Right renal cortex interstitium (tissue), 3 donors: ENCODE measurements at regions not wholly inside any gene's neighbourhood (a gene's known extent, or its start where the extent isn't known, plus 50 kb on each side); places are given as distances from the start of the nearest gene placed in this dataset.
"Not testable (repeated sequence)": the region's sequence is repeated elsewhere in the genome, so short reads cannot be mapped to it uniquely, and the experiment has no call there.

Experiments used
- DNase-seq, 3 donors: peaks; one replicate each; pipeline ENCODE4 v3.0.0-alpha.2; 2013; ENCODE audit warnings: low read depth in 3 of 3, low spot score in 2 of 3

GRCh38 chr6:12473494-12473893, 183.3 kb downstream of the EDN1 start:
- DNase-seq, result no peak

DNA sequence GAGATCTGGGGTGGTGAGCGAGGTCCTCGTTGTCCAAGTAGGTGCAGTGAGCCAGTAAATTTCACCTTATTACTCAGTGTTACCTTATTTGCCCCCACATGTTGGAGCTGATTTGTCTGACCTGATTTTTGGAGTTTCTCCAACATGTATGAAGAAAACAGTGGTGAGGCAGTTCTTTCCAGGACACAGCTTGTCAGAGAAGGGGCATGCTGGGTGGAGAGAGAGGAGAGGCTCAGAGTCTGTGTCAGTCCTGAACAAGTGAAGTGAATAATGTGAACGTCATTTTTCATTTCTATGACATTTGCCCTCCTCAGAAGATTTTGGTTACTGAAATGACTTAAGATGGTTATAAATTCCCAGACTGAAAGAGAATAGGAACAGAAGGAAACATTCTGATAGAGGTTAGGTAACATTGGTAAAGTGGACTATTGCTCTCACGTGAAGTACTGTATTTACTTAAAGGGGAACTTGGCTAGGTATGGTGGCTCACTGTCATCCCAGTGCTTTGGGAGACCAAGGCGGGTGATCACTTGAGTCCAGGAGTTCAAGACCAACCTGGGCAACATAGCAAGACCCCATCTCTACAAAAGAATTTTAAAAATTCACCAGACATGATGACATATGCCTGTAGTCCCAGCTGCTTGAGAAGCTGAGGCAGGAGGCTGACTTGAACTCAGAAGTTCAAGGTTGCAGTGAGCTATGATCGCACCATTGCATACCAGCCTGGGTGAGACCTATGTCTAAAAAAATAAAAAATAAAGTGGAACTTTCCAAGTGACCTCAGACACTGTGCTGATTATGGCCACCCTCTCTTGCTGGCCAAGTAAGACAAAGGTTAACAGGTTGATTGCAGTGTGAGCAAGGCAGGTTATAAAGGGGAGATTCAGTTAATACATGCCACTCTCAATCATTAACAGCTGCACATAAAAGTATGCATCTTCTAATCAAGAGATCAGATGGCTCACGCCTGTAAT, 184.3 kb downstream of the EDN1 start:
- DNase-seq, result no peak

GRCh38 chr6:12476484-12476883, 186.3 kb downstream of the EDN1 start:
- no peak for DNase-seq

- DNase-seq, result no peak
Measured at GRCh38 chr6:12477616-12478015, 187.5 kb downstream of the EDN1 start.

- no peak for DNase-seq
Measured at GRCh38 chr6:12478921-12479320, 188.8 kb downstream of the EDN1 start.

- DNase-seq, result no peak
Measured at GRCh38 chr6:12479451-12479850, 189.3 kb downstream of the EDN1 start.

DNA sequence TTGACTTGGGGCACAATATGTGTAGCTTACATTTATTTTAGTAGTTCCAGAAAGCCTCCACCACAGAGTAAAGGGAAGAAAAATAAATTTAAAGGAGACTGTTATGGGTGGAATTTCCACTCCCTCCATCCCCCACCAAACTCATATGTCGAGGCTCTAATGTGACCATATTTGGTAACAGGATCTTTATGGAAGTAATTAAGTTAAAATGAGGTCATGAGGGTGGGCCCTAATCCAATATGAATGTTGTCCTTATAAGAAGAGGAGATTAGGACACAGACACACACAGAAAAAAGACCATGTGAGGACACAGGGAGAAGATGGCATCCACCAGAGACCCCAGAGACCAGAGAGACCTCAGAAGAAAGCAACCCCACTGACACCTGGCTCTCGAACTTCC, 189.7 kb downstream of the EDN1 start:
- DNase-seq, result no peak

DNA sequence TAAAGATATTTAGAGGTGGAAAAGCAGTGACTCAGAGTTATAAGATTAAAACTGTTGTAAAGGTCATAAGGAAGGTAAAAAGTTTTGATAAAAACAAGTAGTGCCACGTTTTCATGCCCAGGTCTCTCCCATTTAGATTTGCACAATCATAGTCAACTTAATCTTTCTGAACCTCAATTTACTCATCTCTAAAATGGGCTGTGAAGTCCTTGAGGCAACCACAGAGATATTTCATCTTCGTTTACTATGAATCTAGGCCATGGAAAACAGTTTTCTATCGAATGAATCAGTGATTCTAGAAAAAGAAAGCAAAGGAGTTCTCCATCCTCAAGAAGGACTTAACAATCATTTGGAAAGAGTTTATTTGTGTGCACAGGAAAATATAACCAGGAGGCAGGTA, 190.2 kb downstream of the EDN1 start:
- DNase-seq, result no peak

GRCh38 chr6:12481292-12481691, 191.1 kb downstream of the EDN1 start:
- no peak for DNase-seq

DNA sequence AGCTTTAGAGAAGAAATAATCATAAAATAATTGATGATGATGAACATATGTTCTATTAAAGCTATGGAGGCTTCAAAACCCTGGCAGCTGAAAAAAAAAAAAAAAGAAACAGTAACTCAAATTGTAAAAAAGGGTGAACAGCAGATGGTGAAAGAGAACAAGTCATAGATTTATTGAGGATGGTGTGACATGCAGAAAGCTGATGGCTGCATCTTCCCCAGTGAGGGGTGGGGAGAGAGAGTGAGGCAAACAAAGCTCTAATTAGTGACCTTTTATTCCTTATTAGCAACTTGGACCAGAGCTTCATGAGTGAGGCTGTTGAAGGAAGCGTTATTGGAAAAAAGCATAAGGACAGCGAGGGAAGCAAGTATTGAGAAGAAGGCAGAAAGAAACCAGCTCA, 191.7 kb downstream of the EDN1 start:
- no peak for DNase-seq

- no peak for DNase-seq
Measured at GRCh38 chr6:12482386-12483375, 192.5 kb downstream of the EDN1 start.

- DNase-seq, result no peak
Measured at GRCh38 chr6:12483712-12484111, 193.6 kb downstream of the EDN1 start.

- no peak for DNase-seq
Measured at GRCh38 chr6:12484519-12484918, 194.4 kb downstream of the EDN1 start.

DNA sequence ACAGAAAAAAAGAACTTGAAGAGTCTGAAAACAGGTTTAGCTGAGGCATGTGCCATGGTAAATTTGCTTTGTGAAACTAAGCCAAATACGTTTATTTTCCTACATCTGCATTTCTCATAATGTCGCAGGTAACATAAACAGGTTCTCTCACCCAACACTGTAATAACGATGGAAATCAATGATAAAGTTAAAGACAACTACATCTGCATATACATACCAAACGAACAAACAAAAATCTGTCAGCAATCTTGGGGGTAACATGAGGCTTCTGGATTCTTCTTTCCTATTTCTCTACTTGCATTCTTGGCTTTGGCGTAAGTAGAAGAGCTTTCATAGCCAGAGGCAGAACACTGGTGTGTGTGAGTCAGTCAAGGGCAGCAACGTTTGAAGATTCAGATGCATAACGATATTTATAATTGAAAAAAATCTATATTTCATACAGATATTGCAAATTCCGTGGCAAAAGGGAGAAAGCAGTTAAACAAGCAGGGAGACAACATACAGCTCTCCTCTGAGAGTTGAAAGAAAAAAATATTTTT, 195.1 kb downstream of the EDN1 start:
- DNase-seq, result no peak

GRCh38 chr6:12485837-12486236, 195.7 kb downstream of the EDN1 start:
- DNase-seq, result no peak

DNA sequence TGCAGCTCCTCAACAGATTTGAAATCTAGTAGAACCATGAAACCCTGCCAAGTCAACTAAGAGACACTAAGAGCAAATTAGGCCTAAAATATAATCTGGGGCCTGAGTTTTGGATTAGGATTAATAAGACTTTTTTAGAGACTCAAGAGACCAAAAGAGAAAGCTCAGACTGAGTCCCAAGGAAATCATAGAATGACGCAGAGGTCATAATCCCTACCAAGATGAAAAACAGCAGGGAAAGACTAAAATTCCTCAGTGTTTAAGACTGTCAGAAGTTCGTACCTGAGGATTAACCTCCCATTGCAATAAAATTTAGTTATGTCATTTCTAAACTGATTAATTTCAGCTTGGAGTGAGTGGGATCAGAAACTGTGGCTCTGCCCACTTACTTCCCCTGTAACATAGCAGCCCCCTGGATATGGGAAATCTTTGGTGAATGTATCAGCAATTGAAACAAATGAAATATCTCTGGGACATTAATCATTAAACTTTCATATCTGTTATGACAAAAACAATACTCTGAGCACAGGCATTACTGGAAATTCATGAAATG, 200.3 kb downstream of the EDN1 start:
- DNase-seq, result no peak

- DNase-seq, result no peak
Measured at GRCh38 chr6:12490904-12491571, 200.9 kb downstream of the EDN1 start.

- not testable (repeated sequence) for DNase-seq
Measured at GRCh38 chr6:12492929-12493328, 202.8 kb downstream of the EDN1 start.

- DNase-seq, result no peak
Measured at GRCh38 chr6:12493446-12493845, 203.3 kb downstream of the EDN1 start.

DNA sequence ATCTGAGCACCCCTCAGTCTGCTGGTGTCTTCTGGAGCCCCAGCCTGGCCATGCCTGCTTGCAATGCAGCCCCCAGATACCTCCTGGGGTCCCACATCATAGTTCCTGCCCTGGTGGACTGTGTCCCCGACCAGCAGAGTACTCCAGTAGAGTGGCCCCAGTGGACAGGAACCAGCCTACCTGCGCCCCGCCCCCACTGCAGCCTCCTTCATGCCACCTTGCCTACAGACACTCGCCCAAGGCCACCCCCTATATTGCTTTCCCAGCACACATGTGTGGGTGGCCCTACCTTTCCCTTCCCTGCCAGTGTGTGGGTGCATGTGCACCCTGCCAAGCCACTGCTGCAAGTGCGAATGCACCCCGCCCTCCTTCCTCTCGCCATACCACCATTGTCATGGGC, 204.0 kb downstream of the EDN1 start:
- no peak for DNase-seq
